GM20000 (cell line): ENCODE measurements at regions not wholly inside any gene's neighbourhood (a gene's known extent, or its start where the extent isn't known, plus 50 kb on each side); places are given as distances from the start of the nearest gene placed in this dataset.

Experiments
- DNase-seq: peaks from one replicate; pipeline ENCODE4 v3.0.0; 2012; ENCODE audit warnings: low spot score
- TF ChIP-seq, protein P1 (sequence below): IDR thresholded peaks from 2 replicates; pipeline ENCODE4 v1.5.1; 2012; ENCODE audit warnings: mild to moderate bottlenecking, control low read depth; ENCODE audit errors: extremely low read depth, missing control alignments

DNA sequence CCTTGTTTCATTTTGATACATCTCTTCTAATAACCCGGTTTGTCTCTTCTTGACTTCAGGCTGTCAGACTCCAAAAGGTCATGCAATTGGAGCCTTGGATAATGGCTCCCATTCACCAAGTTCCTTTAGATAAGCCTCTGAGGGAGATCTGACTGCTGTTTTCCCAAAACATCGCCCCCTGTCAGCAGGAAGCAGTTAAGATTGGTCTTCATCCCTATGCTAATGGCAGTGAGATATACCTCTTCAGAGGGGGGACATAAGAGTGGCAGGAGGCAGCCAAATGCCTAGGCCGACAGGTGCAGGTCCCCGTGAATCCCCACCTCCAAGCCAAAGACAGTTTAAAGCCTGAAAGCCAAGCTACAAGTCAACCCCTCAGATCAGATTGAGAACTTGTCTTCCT, 144.6 kb downstream of the WDR11 start:
- no peak for DNase-seq
- TF ChIP-seq, protein P1, sequence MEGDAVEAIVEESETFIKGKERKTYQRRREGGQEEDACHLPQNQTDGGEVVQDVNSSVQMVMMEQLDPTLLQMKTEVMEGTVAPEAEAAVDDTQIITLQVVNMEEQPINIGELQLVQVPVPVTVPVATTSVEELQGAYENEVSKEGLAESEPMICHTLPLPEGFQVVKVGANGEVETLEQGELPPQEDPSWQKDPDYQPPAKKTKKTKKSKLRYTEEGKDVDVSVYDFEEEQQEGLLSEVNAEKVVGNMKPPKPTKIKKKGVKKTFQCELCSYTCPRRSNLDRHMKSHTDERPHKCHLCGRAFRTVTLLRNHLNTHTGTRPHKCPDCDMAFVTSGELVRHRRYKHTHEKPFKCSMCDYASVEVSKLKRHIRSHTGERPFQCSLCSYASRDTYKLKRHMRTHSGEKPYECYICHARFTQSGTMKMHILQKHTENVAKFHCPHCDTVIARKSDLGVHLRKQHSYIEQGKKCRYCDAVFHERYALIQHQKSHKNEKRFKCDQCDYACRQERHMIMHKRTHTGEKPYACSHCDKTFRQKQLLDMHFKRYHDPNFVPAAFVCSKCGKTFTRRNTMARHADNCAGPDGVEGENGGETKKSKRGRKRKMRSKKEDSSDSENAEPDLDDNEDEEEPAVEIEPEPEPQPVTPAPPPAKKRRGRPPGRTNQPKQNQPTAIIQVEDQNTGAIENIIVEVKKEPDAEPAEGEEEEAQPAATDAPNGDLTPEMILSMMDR = no peak

DNA sequence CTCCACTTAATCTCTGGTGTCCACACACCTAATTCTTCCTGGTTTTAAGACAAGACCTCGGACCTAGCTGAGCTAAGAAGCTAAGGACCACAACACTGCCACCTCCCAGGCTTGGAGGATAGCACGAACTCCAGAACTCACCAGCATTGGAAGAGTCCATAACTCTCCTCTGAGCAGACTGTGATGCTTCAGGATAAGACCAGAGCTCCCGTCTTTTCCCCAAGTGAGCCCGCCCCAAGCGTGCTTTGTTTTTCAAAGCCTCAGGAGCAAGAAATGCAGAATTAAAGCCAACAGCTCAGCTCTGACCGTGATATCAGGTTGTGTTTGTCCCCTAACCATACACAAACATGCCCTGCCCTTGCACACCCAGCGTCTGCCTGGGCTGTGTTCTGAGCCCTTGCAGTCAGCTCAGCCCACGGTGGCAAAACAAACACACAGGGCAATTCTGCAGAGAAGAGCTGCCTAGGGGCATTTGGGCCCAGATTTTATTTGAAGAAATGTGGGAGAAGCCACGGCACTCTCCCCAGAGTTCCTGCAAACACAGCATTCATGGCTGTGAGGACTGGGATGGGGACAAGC, 145.4 kb downstream of the WDR11 start:
- DNase-seq = no peak
- TF ChIP-seq, protein P1 = no peak

DNA sequence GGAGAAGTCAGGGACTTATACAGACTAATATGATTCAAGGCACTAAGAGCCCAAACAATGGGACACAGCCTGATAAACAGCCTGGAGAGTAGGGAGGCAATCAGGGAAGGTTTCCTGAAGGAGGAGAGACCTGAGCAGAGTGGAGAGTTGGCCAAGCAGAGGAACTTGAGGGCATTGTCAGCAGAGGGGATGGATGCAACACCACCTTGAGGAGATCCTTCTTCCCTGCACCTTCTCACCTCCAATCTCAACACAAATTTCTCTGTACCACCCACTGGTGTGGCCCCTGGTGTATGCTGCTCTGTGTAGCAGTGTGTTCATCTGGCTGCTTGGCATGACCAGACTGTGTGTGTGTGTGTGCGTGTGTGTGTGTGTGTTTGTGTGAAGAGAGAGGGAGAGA, 146.2 kb downstream of the WDR11 start:
- DNase-seq = no peak
- TF ChIP-seq, protein P1 = no peak

DNA sequence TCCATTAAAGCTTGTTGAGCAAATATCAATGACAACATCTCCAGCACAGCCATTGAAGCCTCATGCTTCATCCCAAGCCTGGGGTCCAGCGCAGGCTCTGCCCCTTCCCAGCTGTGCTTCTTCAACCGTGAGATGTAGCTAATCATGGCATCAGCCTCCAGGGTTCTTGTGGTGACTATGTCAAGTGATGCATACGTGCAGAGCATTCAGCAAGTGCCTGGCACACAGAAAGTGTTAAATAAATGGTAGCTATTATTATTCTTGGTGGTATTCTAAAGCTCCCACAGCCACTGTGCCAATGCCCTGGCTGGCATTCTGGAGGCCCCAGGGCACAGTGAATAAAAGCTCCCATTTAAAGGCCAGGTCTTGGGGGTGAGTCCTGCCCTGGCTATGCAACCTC, 146.6 kb downstream of the WDR11 start:
- DNase-seq = no peak
- TF ChIP-seq, protein P1 = no peak

DNA sequence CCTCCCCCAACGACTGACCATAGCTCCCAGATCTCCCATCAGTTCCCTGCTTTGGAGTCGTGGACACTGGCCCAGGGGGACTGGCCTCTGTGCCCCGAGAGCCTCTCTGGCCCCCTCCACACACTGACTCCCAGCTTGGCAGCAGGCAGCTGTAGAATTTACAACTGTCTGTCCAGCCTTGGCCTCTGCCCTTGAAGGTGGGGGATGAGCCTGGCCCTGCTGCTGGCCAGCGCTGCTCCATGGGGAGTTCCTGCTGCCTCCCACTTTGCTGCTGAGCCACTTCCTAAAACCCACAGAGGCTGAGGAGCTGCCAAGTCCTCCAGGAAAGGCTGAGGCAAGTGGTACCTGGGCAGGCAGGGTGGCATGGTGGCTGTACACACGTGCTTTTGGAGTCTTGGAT, 147.1 kb downstream of the WDR11 start:
- TF ChIP-seq, protein P1 = no peak
- DNase-seq = no peak

DNA sequence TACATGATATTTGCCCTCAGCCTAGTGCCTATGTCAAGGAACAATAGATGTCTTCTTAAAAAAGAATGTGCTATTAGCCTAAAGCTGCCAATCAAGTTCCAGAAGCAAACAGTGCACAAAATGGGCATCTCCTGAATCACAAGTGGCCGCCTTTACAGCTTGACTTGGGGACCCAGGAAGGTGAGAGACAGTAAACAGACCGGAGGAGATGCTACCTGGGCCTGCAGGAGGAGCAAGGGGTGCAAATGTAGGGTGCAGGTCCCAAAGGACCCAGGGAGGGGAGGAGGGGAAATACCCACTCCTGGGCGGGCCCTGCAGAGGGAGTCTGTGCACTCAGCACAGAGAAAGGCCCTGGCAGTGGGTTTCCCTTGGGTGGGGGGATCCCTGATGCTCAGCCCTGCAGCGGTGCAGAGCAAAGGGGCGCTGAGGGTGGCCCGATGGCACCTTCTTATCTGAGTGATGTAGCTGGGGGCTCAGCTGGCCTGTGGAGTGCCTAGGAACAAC, 147.7 kb downstream of the WDR11 start:
- DNase-seq = no peak
- TF ChIP-seq, protein P1 = no peak

DNA sequence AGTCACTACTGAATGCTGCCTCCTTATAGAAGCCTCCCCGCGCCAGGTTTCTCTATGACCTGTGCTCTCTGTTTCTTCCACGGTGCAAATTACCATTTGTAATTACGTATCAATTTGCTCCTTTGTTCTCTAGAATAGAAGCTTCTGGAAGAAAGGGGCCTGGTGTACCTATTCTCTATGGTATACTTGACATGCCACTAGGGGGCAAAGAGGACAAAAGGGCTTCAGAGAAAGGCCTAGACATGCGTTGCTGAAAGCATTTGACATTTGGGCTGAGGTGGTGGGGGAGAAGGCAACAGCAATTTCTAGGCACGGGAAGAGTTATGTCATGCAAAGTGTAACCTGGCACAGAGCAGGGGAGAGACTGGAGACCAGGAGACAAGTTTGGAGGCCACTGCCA, 148.7 kb downstream of the WDR11 start:
- no peak for DNase-seq
- TF ChIP-seq, protein P1 = no peak
